ENCODE measurements at regions not wholly inside any gene's neighbourhood (a gene's known extent, or its start where the extent isn't known, plus 50 kb on each side); places are given as distances from the start of the nearest gene placed in this dataset.

DNA sequence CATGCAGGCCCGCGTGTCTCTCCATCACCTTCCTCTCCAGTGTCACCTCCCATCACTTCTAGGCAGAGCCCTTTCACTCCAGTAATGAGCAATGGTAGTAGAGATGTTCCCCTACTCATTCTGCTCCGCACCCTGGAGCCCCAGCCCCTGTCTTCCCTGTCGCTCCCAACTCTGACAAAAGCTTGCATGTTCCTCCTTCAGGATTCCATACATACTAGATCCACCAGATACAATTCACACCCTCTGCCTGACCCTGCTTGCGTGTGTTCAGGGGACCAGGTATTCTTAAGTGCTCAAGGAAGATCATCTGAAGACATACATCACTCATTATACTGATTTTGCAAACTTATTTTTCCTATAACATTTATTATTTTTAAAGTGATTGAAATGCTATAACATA is 222.7 kb downstream of the SNX19 start:
- no peaks in the 10 kb centered on the region for H3K36me3 Mint-ChIP-seq (ENCODE audit: low read depth)
- no peak overlapping the region for H3K27ac Mint-ChIP-seq
- no peak for ATAC-seq (replicated peaks)
- H3K27me3 Mint-ChIP-seq = peaks cover 4% of the 10 kb centered on the region
- H3K4me3 Mint-ChIP-seq = no peak overlapping the region
- H3K4me1 Mint-ChIP-seq = no peaks in the 10 kb centered on the region
- H3K9me3 Mint-ChIP-seq = no peaks in the 10 kb centered on the region

DNA sequence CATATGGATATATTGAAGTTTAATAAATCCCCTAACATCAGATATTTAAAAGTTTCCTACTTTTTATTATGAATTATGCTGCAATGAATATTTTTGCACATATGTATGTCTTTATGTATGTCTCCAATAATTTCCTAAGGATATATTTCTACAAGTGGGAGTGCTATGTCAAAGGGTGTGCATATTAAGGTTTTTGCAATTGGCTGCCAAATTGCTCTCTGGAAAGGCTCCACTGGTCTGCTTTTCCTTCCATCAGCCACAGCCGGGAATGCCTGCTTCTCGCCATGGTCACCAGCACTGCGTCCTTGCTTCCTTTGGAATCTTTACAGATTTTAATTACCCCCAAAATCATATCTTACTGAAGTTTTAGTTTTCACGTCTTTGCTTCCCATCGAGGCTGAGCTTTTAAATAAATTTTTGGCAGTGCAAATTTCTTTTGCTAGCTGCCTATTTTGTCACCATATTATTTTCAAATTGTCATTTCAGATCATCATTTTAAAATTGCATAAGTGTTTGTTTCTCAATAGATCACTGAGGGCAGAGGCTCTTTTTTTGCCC is 221.7 kb downstream of the SNX19 start:
- no peak overlapping the region for H3K27ac Mint-ChIP-seq
- H3K36me3 Mint-ChIP-seq (ENCODE audit: low read depth) = no peaks in the 10 kb centered on the region
- H3K27me3 Mint-ChIP-seq = peaks cover 4% of the 10 kb centered on the region
- ATAC-seq (replicated peaks) = no peak
- H3K4me3 Mint-ChIP-seq = no peak overlapping the region
- H3K9me3 Mint-ChIP-seq = no peaks in the 10 kb centered on the region
- H3K4me1 Mint-ChIP-seq = no peaks in the 10 kb centered on the region

DNA sequence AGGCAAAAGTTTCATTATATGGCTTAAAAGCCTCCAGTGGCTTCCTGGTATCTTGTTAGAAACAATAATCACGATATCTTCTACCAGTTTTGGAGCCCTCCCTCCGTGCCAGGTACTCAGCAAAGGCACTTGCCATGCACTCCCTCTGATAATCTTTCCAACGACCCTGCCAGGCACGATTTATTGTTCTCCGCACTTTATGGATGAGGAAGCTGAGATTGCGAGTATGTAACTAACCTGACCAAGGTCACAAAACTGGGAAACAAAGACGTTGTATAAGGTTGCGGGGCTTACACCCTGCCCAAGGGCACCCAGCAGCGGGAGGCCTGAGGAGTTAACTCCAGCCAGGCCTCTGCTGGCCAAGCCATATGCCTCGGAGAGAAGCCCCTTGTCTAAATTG is 218.1 kb downstream of the SNX19 start:
- no peaks in the 10 kb centered on the region for H3K4me1 Mint-ChIP-seq
- ATAC-seq (replicated peaks) = no peak
- peaks cover 8% of the 10 kb centered on the region for H3K27me3 Mint-ChIP-seq

DNA sequence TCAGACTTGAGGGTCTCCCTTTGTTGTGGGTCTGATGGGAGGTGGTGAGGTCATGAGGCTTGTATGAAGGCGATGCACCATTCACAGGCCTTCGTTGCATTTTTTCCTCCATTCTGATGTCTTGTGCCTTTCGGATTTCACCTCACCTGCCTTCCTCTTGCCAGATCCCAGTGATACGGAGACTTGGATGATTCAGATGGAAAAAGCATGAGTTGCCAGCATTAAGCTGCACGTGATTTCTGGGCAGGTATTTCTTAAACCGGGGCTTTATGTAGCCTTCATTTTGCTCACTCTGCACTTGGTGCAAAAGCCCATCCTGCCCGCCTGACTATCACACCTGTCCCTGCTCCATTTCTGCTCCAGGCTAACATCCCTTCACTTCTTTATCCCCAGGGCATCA is 216.7 kb downstream of the SNX19 start:
- Mint-ChIP-seq H3K4me1 (no peaks in the 10 kb centered on the region), H3K27me3 (peaks cover 9% of the 10 kb centered on the region), H3K36me3 (ENCODE audit: low read depth) (no peaks in the 10 kb centered on the region), H3K4me3 (no peak overlapping the region), H3K9me3 (no peaks in the 10 kb centered on the region), H3K27ac (no peak overlapping the region)
- ATAC-seq (replicated peaks) = no peak

More for the DNA sequence above, 218.1 kb downstream of the SNX19 start:
- Mint-ChIP-seq H3K36me3 (ENCODE audit: low read depth) (no peaks in the 10 kb centered on the region), H3K4me3 (no peak overlapping the region), H3K9me3 (no peaks in the 10 kb centered on the region), H3K27ac (no peak overlapping the region)

- Mint-ChIP-seq H3K36me3 (ENCODE audit: low read depth) (no peaks in the 10 kb centered on the region), H3K4me3 (no peak overlapping the region), H3K4me1 (no peaks in the 10 kb centered on the region), H3K9me3 (no peaks in the 10 kb centered on the region), H3K27me3 (peaks cover 9% of the 10 kb centered on the region), H3K27ac (no peak overlapping the region)
- no peak for ATAC-seq (replicated peaks)
Observed at GRCh38 chr11:130700092-130700491, 216.2 kb downstream of the SNX19 start.

GRCh38 chr11:130703489-130704190 is 212.6 kb downstream of the SNX19 start:
- ATAC-seq (replicated peaks) = no peak
- Mint-ChIP-seq H3K4me1 (no peaks in the 10 kb centered on the region), H3K27me3 (peaks cover 19% of the 10 kb centered on the region), H3K36me3 (ENCODE audit: low read depth) (no peaks in the 10 kb centered on the region), H3K4me3 (no peak overlapping the region), H3K9me3 (no peaks in the 10 kb centered on the region), H3K27ac (no peak overlapping the region)

- ATAC-seq (replicated peaks) = no peak
- H3K27me3 Mint-ChIP-seq = peaks cover 16% of the 10 kb centered on the region
- H3K36me3 Mint-ChIP-seq (ENCODE audit: low read depth) = no peaks in the 10 kb centered on the region
- no peaks in the 10 kb centered on the region for H3K4me1 Mint-ChIP-seq
- no peaks in the 10 kb centered on the region for H3K9me3 Mint-ChIP-seq
- H3K4me3 Mint-ChIP-seq = no peak overlapping the region
- H3K27ac Mint-ChIP-seq = no peak overlapping the region
Observed at GRCh38 chr11:130705670-130706421, 210.4 kb downstream of the SNX19 start.

GRCh38 chr11:130706572-130706971 is 209.7 kb downstream of the SNX19 start:
- no peaks in the 10 kb centered on the region for H3K4me1 Mint-ChIP-seq
- no peak overlapping the region for H3K4me3 Mint-ChIP-seq

DNA sequence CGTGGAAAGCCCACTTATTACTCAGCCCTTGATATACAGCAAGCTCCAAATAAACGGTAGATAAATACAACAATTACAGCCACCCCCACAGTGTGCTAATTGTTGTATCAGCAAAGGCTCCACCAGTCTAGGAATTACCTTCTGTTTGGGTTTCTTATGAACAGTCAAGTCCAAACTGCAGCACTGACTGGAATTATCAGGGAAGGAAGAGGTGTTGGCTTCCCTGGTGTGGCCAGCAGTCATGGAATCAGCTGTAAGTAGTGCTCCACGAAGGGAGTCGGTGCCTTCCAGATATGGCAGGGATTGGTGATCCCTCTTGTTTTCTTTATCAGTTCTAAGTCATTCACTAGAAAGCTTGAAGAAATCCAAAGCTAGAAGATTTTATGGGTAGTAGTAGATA is 209.1 kb downstream of the SNX19 start:
- Mint-ChIP-seq H3K27ac (no peak overlapping the region), H3K36me3 (ENCODE audit: low read depth) (no peaks in the 10 kb centered on the region), H3K9me3 (no peaks in the 10 kb centered on the region), H3K4me1 (no peaks in the 10 kb centered on the region), H3K4me3 (no peak overlapping the region), H3K27me3 (peaks cover 16% of the 10 kb centered on the region)
- no peak for ATAC-seq (replicated peaks)

More at GRCh38 chr11:130706572-130706971, 209.7 kb downstream of the SNX19 start:
- no peak for ATAC-seq (replicated peaks)
- Mint-ChIP-seq H3K27ac (no peak overlapping the region), H3K36me3 (ENCODE audit: low read depth) (no peaks in the 10 kb centered on the region), H3K27me3 (peaks cover 16% of the 10 kb centered on the region), H3K9me3 (no peaks in the 10 kb centered on the region)

- Mint-ChIP-seq H3K9me3 (no peaks in the 10 kb centered on the region), H3K27me3 (peaks cover 16% of the 10 kb centered on the region), H3K4me1 (no peaks in the 10 kb centered on the region)
Observed at GRCh38 chr11:130709531-130709930, 206.7 kb downstream of the SNX19 start.

GRCh38 chr11:130710021-130710420 is 206.3 kb downstream of the SNX19 start:
- no peak overlapping the region for H3K27ac Mint-ChIP-seq
- ATAC-seq (replicated peaks) = no peak
- no peaks in the 10 kb centered on the region for H3K4me1 Mint-ChIP-seq
- H3K27me3 Mint-ChIP-seq = peaks cover 19% of the 10 kb centered on the region
- no peaks in the 10 kb centered on the region for H3K9me3 Mint-ChIP-seq
- H3K4me3 Mint-ChIP-seq = no peak overlapping the region
- no peaks in the 10 kb centered on the region for H3K36me3 Mint-ChIP-seq (ENCODE audit: low read depth)

More at GRCh38 chr11:130709531-130709930, 206.7 kb downstream of the SNX19 start:
- H3K27ac Mint-ChIP-seq = no peak overlapping the region
- H3K36me3 Mint-ChIP-seq (ENCODE audit: low read depth) = no peaks in the 10 kb centered on the region
- ATAC-seq (replicated peaks) = no peak
- H3K4me3 Mint-ChIP-seq = no peak overlapping the region

- H3K4me1 Mint-ChIP-seq = no peaks in the 10 kb centered on the region
- no peak for ATAC-seq (replicated peaks)
- no peaks in the 10 kb centered on the region for H3K9me3 Mint-ChIP-seq
- peaks cover 19% of the 10 kb centered on the region for H3K27me3 Mint-ChIP-seq
- no peaks in the 10 kb centered on the region for H3K36me3 Mint-ChIP-seq (ENCODE audit: low read depth)
- H3K4me3 Mint-ChIP-seq = no peak overlapping the region
- H3K27ac Mint-ChIP-seq = no peak overlapping the region
Observed at GRCh38 chr11:130710497-130711012, 205.7 kb downstream of the SNX19 start.

- peaks cover 14% of the 10 kb centered on the region for H3K27me3 Mint-ChIP-seq
- H3K4me1 Mint-ChIP-seq = no peaks in the 10 kb centered on the region
- no peak overlapping the region for H3K4me3 Mint-ChIP-seq
- no peaks in the 10 kb centered on the region for H3K9me3 Mint-ChIP-seq
- no peak overlapping the region for H3K27ac Mint-ChIP-seq
- no peak for ATAC-seq (replicated peaks)
- no peaks in the 10 kb centered on the region for H3K36me3 Mint-ChIP-seq (ENCODE audit: low read depth)
Observed at GRCh38 chr11:130711193-130711592, 205.1 kb downstream of the SNX19 start.

DNA sequence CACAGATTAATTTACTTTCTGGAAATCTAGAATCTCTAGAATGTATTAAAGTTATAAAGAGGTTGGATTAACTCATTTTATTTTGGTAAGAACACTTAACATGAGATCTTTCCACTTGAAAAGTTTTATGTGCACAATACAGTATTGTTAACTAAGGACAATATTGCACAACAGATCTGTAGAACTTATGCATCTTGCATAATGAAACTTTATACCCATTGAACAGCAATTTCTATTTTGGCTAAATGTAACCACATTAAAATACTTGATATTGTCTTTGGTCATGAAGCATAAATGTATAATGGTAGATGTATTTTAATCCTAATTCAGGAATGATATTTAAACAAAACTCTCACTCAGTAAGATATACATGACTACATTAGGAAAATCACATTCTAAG is 203.8 kb downstream of the SNX19 start:
- Mint-ChIP-seq H3K9me3 (no peaks in the 10 kb centered on the region), H3K36me3 (ENCODE audit: low read depth) (no peaks in the 10 kb centered on the region), H3K4me3 (no peak overlapping the region), H3K4me1 (no peaks in the 10 kb centered on the region), H3K27ac (no peak overlapping the region), H3K27me3 (peaks cover 18% of the 10 kb centered on the region)
- no peak for ATAC-seq (replicated peaks)
